ENCODE measurements at regions not wholly inside any gene's neighbourhood (a gene's known extent, or its start where the extent isn't known, plus 50 kb on each side); places are given as distances from the start of the nearest gene placed in this dataset.
"Not testable (repeated sequence)": the region's sequence is repeated elsewhere in the genome, so short reads cannot be mapped to it uniquely, and the experiment has no call there.

DNA sequence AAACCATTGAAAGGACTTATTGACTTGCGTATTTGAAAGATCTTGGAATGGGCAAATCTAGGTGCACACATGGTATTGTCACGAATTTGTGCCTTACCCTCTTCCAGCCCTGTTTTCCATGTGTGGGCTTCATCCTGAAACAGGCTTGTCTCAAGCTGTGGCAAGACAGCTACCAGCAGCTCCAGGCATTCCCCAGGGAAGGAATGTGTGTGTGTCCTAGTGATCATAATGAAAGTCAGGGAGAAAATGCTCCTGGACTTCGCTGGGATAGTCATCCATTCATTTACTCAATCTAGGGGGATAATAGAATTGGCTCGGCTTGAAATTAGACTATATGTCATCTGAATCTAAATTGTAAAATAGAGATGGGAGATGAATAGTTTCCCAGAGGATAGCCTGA lies 676.2 kb downstream of the CBLN4 start:
- no peak for DNase-seq (ENCODE audit: low read depth)
- TF ChIP-seq, protein P1, sequence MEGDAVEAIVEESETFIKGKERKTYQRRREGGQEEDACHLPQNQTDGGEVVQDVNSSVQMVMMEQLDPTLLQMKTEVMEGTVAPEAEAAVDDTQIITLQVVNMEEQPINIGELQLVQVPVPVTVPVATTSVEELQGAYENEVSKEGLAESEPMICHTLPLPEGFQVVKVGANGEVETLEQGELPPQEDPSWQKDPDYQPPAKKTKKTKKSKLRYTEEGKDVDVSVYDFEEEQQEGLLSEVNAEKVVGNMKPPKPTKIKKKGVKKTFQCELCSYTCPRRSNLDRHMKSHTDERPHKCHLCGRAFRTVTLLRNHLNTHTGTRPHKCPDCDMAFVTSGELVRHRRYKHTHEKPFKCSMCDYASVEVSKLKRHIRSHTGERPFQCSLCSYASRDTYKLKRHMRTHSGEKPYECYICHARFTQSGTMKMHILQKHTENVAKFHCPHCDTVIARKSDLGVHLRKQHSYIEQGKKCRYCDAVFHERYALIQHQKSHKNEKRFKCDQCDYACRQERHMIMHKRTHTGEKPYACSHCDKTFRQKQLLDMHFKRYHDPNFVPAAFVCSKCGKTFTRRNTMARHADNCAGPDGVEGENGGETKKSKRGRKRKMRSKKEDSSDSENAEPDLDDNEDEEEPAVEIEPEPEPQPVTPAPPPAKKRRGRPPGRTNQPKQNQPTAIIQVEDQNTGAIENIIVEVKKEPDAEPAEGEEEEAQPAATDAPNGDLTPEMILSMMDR (conservative IDR thresholded peaks at IDR 0.05; ENCODE audit: low read depth, low read length) = no peak
- H3K4me3 ChIP-seq (ENCODE audit: low read depth, low read length) = no peak overlapping the region

DNA sequence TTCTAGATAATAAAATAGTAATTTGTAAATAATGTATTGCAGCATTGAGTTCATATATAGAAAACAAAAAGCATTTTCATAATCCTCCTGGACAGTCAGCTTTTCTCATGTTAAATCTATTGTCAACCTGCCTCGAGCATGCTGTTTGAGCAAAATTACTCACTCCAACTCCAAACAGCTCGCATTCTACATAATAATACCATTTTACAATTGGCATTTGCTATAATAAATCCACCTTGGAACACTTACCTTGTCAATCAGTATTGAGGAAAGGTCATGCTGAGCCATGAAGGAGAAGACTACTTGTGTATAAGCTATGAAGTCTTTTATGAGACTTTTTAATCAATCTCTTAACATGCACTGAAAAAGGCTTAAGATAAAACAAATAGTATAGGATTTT lies 682.6 kb downstream of the CBLN4 start:
- TF ChIP-seq, protein P1 (conservative IDR thresholded peaks at IDR 0.05; ENCODE audit: low read depth, low read length) = no peak
- no peak overlapping the region for H3K4me3 ChIP-seq (ENCODE audit: low read depth, low read length)
- DNase-seq (ENCODE audit: low read depth) = no peak

DNA sequence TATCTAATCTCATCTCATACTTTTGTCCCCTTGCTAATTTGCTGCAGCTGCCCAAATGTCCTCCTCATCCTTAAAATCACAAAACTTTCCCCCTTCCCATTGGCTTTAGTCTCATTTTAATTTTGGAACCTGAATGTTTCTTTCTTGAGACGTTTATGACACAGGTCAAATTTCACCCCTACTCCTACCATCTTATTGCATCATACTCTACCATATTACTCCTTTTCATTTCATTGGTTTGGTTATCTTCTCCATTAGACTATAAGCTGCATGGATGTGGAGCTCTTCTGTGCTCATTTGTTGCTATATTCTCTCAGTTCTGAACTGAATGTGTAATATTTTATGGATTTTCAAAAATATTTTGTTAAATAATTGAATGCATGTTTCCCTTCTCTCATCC lies 688.6 kb downstream of the CBLN4 start:
- no peak for DNase-seq (ENCODE audit: low read depth)
- TF ChIP-seq, protein P1 (conservative IDR thresholded peaks at IDR 0.05; ENCODE audit: low read depth, low read length) = no peak
- no peak overlapping the region for H3K4me3 ChIP-seq (ENCODE audit: low read depth, low read length)

DNA sequence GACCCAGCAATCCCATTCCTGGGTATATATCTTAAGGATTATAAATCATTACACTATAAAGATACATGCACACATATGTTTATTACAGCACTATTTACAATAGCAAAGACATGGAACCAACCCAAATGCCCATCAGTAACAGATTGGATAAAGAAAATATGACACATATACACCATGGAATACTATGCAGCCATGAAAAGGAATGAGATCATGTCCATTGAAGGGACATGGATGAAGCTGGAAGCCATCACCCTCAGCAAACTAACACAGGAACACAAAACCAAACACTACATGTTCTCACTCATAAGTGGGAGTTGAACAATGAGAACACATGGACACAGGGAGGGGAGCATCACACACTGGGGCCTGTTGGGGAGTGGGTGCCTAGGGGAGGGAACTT lies 694.5 kb downstream of the CBLN4 start:
- not testable (repeated sequence) for H3K4me3 ChIP-seq (ENCODE audit: low read depth, low read length); DNase-seq (ENCODE audit: low read depth)

DNA sequence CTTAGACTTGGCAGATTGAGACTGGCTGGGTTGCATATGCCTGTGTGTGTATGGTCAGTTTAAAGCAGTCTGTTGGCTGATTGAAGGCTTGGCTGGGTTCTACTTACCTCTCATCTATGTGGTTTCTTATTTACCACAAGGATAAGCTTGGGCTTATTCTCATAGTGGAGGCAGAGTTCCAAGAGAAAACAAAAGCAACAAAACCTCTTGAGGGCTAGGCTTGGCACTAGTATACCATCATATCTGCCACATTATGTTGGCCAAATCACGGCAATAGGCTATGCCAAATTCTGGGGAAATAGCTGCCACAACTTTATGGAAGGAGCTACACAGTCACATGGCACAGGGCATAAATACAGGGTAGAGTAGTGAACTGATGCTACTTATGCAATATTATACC lies 714.1 kb downstream of the CBLN4 start:
- no peak overlapping the region for H3K4me3 ChIP-seq (ENCODE audit: low read depth, low read length)
- TF ChIP-seq, protein P1 (conservative IDR thresholded peaks at IDR 0.05; ENCODE audit: low read depth, low read length) = no peak
- DNase-seq (ENCODE audit: low read depth) = no peak

DNA sequence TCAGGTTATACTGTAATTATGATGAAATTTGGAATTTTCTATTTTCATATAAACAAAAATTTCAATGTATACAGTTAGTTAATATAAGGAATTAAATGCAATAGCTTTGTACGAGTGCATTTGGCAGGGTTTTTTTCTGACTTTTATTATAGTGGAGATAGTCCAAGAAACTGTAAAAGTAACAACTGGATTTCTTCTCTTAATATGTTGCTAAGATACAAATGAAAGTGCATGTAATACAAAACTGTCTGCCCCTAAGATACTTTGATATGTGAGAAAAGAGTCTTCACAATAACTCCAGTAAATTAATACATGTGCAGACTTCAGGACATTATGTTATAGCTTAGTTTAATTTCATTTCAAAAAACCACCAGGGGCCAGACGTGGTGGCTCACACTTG lies 721.4 kb downstream of the CBLN4 start:
- TF ChIP-seq, protein P1 (conservative IDR thresholded peaks at IDR 0.05; ENCODE audit: low read depth, low read length) = no peak
- H3K4me3 ChIP-seq (ENCODE audit: low read depth, low read length) = no peak overlapping the region
- DNase-seq (ENCODE audit: low read depth) = no peak

DNA sequence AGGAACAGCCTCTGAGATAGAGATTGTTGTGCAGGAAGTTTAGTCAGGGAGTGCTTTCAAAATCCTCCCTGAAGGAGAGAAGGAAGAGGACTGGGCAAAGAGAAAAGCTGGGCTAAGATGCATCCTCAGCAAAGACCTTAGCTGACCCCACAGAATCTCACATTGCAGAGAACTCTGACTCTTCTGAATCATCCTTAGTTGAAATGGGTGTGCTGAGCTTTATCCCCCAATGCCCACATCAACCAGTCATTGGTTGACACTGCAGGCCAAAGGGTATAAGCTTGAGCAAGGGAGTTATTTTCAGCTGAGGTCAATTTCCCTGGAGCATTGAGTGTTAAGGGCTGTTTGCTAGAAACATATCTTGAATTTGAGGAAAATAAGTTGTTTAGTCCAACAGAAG lies 732.2 kb downstream of the CBLN4 start:
- TF ChIP-seq, protein P1 (conservative IDR thresholded peaks at IDR 0.05; ENCODE audit: low read depth, low read length) = no peak
- H3K4me3 ChIP-seq (ENCODE audit: low read depth, low read length) = no peak overlapping the region
- no peak for DNase-seq (ENCODE audit: low read depth)

DNA sequence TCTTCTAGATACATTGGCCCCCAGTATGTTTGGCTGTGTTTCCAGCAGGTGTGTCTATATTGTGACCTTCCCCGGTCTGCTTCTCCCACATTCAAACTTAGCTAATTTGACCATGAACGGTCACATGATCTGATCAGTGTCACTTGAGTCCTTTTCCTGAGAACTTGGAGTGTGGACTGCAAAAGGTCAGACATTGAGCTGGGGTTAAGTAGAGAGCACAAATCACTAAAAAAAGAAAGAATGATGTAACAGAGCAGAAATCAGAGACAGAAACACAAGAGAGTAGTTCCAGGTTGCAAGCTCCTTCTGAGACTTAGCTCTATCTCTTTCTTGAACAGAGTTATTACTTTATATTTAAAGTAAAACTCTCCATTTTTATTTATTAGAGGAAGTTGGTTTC lies 733.9 kb downstream of the CBLN4 start:
- TF ChIP-seq, protein P1 (conservative IDR thresholded peaks at IDR 0.05; ENCODE audit: low read depth, low read length) = no peak
- no peak overlapping the region for H3K4me3 ChIP-seq (ENCODE audit: low read depth, low read length)
- DNase-seq (ENCODE audit: low read depth) = no peak

All from epithelial cell of proximal tubule (primary cell).